GM06990 (cell line): ENCODE measurements at regions not wholly inside any gene's neighbourhood (a gene's known extent, or its start where the extent isn't known, plus 50 kb on each side); places are given as distances from the start of the nearest gene placed in this dataset.

ENCODE experiments used
- DNase-seq: peaks from one replicate; pipeline ENCODE4 v3.0.0-alpha.2; 2011; ENCODE audit not compliant: insufficient read length; ENCODE audit errors: extremely low read depth
- H3K27me3 ChIP-seq: replicated peaks from 2 replicates; pipeline ENCODE4 v1.6.0; 2011; ENCODE audit warnings: low read length; ENCODE audit not compliant: control insufficient read depth, insufficient read depth
- H3K36me3 ChIP-seq: 2 replicates; pipeline ENCODE4 v1.5.1; 2011; ENCODE audit warnings: low read length; ENCODE audit not compliant: control insufficient read depth, insufficient read depth
- H3K4me3 ChIP-seq: replicated peaks from 2 replicates; pipeline ENCODE4 v1.5.1; 2011; ENCODE audit warnings: low read depth, mild to moderate bottlenecking, control low read depth, low read length
- TF ChIP-seq, protein P1 (sequence below): IDR thresholded peaks from 2 replicates; pipeline ENCODE4 v1.5.1; 2011; ENCODE audit warnings: low read length, control low read depth, mild to moderate bottlenecking, inconsistent platforms; ENCODE audit not compliant: insufficient read depth, poor library complexity, severe bottlenecking

GRCh38 chr5:67651180-67651579, 454.6 kb upstream of the CD180 start:
- no peaks in the 10 kb centered on the region for H3K27me3 ChIP-seq
- no peaks in the 10 kb centered on the region for H3K36me3 ChIP-seq
- TF ChIP-seq, protein P1, sequence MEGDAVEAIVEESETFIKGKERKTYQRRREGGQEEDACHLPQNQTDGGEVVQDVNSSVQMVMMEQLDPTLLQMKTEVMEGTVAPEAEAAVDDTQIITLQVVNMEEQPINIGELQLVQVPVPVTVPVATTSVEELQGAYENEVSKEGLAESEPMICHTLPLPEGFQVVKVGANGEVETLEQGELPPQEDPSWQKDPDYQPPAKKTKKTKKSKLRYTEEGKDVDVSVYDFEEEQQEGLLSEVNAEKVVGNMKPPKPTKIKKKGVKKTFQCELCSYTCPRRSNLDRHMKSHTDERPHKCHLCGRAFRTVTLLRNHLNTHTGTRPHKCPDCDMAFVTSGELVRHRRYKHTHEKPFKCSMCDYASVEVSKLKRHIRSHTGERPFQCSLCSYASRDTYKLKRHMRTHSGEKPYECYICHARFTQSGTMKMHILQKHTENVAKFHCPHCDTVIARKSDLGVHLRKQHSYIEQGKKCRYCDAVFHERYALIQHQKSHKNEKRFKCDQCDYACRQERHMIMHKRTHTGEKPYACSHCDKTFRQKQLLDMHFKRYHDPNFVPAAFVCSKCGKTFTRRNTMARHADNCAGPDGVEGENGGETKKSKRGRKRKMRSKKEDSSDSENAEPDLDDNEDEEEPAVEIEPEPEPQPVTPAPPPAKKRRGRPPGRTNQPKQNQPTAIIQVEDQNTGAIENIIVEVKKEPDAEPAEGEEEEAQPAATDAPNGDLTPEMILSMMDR, result no peak
- H3K4me3 ChIP-seq, result no peak overlapping the region
- DNase-seq, result no peak

GRCh38 chr5:67648201-67648671, 451.6 kb upstream of the CD180 start:
- no peaks in the 10 kb centered on the region for H3K36me3 ChIP-seq
- DNase-seq, result no peak
- no peak overlapping the region for H3K4me3 ChIP-seq
- TF ChIP-seq, protein P1, result no peak
- H3K27me3 ChIP-seq, result no peaks in the 10 kb centered on the region

- Histone ChIP-seq H3K4me3 (no peak overlapping the region), H3K27me3 (no peaks in the 10 kb centered on the region), H3K36me3 (no peaks in the 10 kb centered on the region)
- DNase-seq, result no peak
- TF ChIP-seq, protein P1, result no peak
These were observed 451.2 kb upstream of the CD180 start for GRCh38 chr5:67647772-67648171.

DNA sequence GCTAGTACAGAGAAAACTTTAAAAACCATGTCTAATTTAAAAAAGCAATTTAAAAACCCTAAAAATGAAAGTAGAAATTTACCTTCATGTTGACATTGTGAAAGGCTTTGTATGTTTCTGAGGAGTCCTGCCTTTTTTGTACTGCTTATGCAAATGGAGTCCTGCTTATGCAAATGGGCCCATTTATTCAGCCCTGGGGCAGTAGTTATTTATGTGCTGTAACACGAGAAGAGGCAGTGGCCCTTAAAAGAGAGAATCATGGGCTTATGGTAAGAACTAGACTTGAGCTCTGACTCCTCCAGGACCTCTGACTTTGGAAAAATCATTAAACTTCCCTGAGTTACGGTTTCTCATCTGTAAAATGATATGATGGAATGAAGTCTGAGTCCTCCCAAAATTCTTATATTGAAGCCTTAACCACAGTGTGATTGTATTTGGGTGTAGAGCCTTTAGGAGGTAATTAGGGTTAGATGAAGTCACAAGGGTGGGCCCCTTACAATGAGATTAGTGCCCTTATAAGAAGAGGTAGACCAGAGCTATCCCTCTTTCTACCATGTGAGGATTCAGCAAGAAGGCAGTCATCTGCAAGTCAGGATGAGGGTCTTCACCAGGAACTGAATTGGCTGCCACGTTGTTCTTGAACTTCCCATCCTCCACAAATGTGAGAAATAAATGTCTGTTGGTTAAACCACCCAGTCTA, 447.8 kb upstream of the CD180 start:
- TF ChIP-seq, protein P1, result no peak
- H3K4me3 ChIP-seq, result no peak overlapping the region
- no peak for DNase-seq
- no peaks in the 10 kb centered on the region for H3K27me3 ChIP-seq
- no peaks in the 10 kb centered on the region for H3K36me3 ChIP-seq

- no peak for DNase-seq
- no peaks in the 10 kb centered on the region for H3K27me3 ChIP-seq
- no peaks in the 10 kb centered on the region for H3K36me3 ChIP-seq
- TF ChIP-seq, protein P1, result no peak
- no peak overlapping the region for H3K4me3 ChIP-seq
These were observed 446.9 kb upstream of the CD180 start for GRCh38 chr5:67643536-67643935.
